ENCODE measurements at regions not wholly inside any gene's neighbourhood (a gene's known extent, or its start where the extent isn't known, plus 50 kb on each side); places are given as distances from the start of the nearest gene placed in this dataset.

GRCh38 chr12:84656705-84657104, 255.9 kb downstream of the SLC6A15 start:
- Histone ChIP-seq H3K4me1 (no peaks in the 10 kb centered on the region), H3K27ac (no peak overlapping the region), H3K9me3 (no peaks in the 10 kb centered on the region), H3K4me3 (no peak overlapping the region), H3K36me3 (no peaks in the 10 kb centered on the region), H3K27me3 (no peaks in the 10 kb centered on the region)
- intact Hi-C loops (cut with DNase I), result no loop called here
- TF ChIP-seq, protein P1, sequence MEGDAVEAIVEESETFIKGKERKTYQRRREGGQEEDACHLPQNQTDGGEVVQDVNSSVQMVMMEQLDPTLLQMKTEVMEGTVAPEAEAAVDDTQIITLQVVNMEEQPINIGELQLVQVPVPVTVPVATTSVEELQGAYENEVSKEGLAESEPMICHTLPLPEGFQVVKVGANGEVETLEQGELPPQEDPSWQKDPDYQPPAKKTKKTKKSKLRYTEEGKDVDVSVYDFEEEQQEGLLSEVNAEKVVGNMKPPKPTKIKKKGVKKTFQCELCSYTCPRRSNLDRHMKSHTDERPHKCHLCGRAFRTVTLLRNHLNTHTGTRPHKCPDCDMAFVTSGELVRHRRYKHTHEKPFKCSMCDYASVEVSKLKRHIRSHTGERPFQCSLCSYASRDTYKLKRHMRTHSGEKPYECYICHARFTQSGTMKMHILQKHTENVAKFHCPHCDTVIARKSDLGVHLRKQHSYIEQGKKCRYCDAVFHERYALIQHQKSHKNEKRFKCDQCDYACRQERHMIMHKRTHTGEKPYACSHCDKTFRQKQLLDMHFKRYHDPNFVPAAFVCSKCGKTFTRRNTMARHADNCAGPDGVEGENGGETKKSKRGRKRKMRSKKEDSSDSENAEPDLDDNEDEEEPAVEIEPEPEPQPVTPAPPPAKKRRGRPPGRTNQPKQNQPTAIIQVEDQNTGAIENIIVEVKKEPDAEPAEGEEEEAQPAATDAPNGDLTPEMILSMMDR (IDR thresholded peaks at IDR 0.05), result no peak
- ATAC-seq (no peak), DNase-seq (no peak)

- TF ChIP-seq, protein P1 (IDR thresholded peaks at IDR 0.05), result no peak
- intact Hi-C loops (cut with DNase I), result no loop called here
- Histone ChIP-seq H3K4me1 (no peaks in the 10 kb centered on the region), H3K27ac (no peak overlapping the region), H3K27me3 (no peaks in the 10 kb centered on the region), H3K9me3 (no peaks in the 10 kb centered on the region), H3K4me3 (no peak overlapping the region), H3K36me3 (no peaks in the 10 kb centered on the region)
- DNase-seq, result no peak
- no peak for ATAC-seq
Observed at GRCh38 chr12:84653482-84653881, 259.1 kb downstream of the SLC6A15 start.

- no peak for DNase-seq
- H3K27ac ChIP-seq, result no peak overlapping the region
- TF ChIP-seq, protein P1 (IDR thresholded peaks at IDR 0.05), result no peak
- intact Hi-C loops (cut with DNase I), result no loop called here
- no peak for ATAC-seq
- H3K4me1 ChIP-seq, result no peaks in the 10 kb centered on the region
- H3K27me3 ChIP-seq, result no peaks in the 10 kb centered on the region
- H3K36me3 ChIP-seq, result no peaks in the 10 kb centered on the region
- no peak overlapping the region for H3K4me3 ChIP-seq
- H3K9me3 ChIP-seq, result no peaks in the 10 kb centered on the region
Observed at GRCh38 chr12:84648425-84648824, 264.2 kb downstream of the SLC6A15 start.

DNA sequence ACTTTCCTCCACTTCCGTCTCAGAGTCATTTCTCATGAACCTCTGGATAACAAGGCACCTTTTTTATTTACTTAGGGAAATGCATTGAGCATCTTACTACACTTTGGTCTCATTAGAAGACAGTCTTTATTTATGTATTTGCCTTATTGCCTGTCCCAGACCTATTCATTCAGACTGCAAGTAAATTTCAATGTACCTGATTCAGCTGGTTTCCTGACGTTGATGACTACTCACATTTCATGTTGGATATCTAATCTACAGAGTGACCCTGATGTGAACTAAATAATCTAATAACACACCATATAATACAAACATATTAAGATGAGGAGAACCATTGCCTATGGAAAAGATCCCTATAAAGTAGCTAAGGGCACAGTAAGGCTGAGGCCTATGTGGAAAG, 267.7 kb downstream of the SLC6A15 start:
- no peak overlapping the region for H3K27ac ChIP-seq
- ATAC-seq (no peak), DNase-seq (no peak)
- no peaks in the 10 kb centered on the region for H3K9me3 ChIP-seq
- H3K27me3 ChIP-seq, result no peaks in the 10 kb centered on the region
- H3K4me3 ChIP-seq, result no peak overlapping the region
- intact Hi-C loops (cut with DNase I), result no loop called here
- no peaks in the 10 kb centered on the region for H3K4me1 ChIP-seq
- TF ChIP-seq, protein P1 (IDR thresholded peaks at IDR 0.05), result no peak
- H3K36me3 ChIP-seq, result no peaks in the 10 kb centered on the region

GRCh38 chr12:84643993-84644392, 268.6 kb downstream of the SLC6A15 start:
- no peaks in the 10 kb centered on the region for H3K36me3 ChIP-seq
- no peaks in the 10 kb centered on the region for H3K9me3 ChIP-seq
- intact Hi-C loops (cut with DNase I), result no loop called here
- H3K4me3 ChIP-seq, result no peak overlapping the region
- no peaks in the 10 kb centered on the region for H3K27me3 ChIP-seq
- no peak overlapping the region for H3K27ac ChIP-seq
- TF ChIP-seq, protein P1 (IDR thresholded peaks at IDR 0.05), result no peak
- ATAC-seq, result no peak
- no peak for DNase-seq
- H3K4me1 ChIP-seq, result no peaks in the 10 kb centered on the region
